Endothelial cell (in vitro differentiated cells): ENCODE measurements at regions not wholly inside any gene's neighbourhood (a gene's known extent, or its start where the extent isn't known, plus 50 kb on each side); places are given as distances from the start of the nearest gene placed in this dataset.

Source experiments
- DNase-seq: peaks from one replicate; pipeline ENCODE4 v3.0.0; 2021; ENCODE audit warnings: low spot score
- H3K27ac Mint-ChIP-seq: one replicate; pipeline ENCODE4 v1.8.0; 2021; ENCODE audit warnings: mixed read lengths, inconsistent platforms; ENCODE audit not compliant: unreplicated experiment
- H3K27me3 Mint-ChIP-seq: one replicate; pipeline ENCODE4 v1.8.0; 2021; ENCODE audit warnings: mild to moderate bottlenecking, moderate library complexity, mixed read lengths, inconsistent platforms; ENCODE audit not compliant: unreplicated experiment
- H3K36me3 Mint-ChIP-seq: one replicate; pipeline ENCODE4 v1.8.0; 2021; ENCODE audit warnings: mild to moderate bottlenecking, low read depth, mixed read lengths, inconsistent platforms; ENCODE audit not compliant: unreplicated experiment
- H3K4me1 Mint-ChIP-seq: one replicate; pipeline ENCODE4 v1.8.0; 2021; ENCODE audit warnings: mild to moderate bottlenecking, mixed read lengths, inconsistent platforms; ENCODE audit not compliant: unreplicated experiment
- H3K4me3 Mint-ChIP-seq: one replicate; pipeline ENCODE4 v1.8.0; 2021; ENCODE audit warnings: mild to moderate bottlenecking, mixed read lengths, inconsistent platforms; ENCODE audit not compliant: unreplicated experiment
- H3K9me3 Mint-ChIP-seq: one replicate; pipeline ENCODE4 v1.8.0; 2021; ENCODE audit warnings: mixed read lengths, inconsistent platforms; ENCODE audit not compliant: unreplicated experiment
- TF ChIP-seq, protein P1 (sequence below): fragments of 200-600 bp; sonication (generic); IDR thresholded peaks from one replicate; pipeline ENCODE4 v1.5.0; 2021; ENCODE audit warnings: antibody characterized with exemption; ENCODE audit not compliant: unreplicated experiment

DNA sequence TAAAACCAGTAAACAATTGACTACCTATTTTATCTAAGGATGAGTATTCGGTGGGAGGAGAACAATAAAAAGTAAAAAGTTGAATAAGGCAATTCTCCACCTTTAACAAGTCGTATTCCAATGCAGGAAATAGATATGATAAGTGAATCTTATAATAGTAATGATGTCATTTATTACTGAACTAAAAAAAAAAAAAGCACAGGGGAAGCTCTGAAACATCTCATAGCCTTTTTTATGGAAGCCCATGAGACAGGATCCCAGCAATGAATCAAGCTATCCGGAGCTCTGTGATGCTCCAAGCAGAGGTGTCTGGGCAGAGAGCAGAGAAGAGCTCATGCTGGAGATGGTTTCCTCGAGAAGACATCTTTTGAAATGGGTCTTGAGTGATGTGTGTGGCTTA, 376.0 kb downstream of the ICE1 start:
- Mint-ChIP-seq H3K36me3 (no peaks in the 10 kb centered on the region), H3K27ac (no peak overlapping the region), H3K4me3 (no peak overlapping the region), H3K27me3 (no peaks in the 10 kb centered on the region), H3K9me3 (no peaks in the 10 kb centered on the region), H3K4me1 (no peaks in the 10 kb centered on the region)
- DNase-seq = no peak
- TF ChIP-seq, protein P1, sequence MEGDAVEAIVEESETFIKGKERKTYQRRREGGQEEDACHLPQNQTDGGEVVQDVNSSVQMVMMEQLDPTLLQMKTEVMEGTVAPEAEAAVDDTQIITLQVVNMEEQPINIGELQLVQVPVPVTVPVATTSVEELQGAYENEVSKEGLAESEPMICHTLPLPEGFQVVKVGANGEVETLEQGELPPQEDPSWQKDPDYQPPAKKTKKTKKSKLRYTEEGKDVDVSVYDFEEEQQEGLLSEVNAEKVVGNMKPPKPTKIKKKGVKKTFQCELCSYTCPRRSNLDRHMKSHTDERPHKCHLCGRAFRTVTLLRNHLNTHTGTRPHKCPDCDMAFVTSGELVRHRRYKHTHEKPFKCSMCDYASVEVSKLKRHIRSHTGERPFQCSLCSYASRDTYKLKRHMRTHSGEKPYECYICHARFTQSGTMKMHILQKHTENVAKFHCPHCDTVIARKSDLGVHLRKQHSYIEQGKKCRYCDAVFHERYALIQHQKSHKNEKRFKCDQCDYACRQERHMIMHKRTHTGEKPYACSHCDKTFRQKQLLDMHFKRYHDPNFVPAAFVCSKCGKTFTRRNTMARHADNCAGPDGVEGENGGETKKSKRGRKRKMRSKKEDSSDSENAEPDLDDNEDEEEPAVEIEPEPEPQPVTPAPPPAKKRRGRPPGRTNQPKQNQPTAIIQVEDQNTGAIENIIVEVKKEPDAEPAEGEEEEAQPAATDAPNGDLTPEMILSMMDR = no peak

DNA sequence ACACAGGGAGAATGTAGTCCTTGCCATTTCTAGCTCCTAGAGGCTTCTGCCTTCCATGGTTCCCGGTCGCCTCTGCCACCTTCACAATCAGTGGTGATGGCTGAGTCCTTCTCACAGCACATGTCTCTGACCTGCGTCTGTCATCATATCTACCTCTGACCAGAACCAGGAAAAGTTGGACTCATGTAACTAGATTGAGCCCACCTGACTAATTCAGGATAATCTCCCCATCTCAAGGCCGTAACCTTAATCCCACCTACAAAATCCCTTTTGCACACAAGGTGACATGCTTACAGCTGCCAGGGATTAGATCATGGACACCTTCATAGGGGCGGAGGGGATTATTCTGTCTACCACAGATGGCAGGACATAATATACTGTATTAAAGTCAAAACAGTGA, 375.6 kb downstream of the ICE1 start:
- TF ChIP-seq, protein P1 = no peak
- Mint-ChIP-seq H3K36me3 (no peaks in the 10 kb centered on the region), H3K4me3 (no peak overlapping the region), H3K9me3 (no peaks in the 10 kb centered on the region), H3K27ac (no peak overlapping the region), H3K27me3 (no peaks in the 10 kb centered on the region), H3K4me1 (no peaks in the 10 kb centered on the region)
- no peak for DNase-seq

DNA sequence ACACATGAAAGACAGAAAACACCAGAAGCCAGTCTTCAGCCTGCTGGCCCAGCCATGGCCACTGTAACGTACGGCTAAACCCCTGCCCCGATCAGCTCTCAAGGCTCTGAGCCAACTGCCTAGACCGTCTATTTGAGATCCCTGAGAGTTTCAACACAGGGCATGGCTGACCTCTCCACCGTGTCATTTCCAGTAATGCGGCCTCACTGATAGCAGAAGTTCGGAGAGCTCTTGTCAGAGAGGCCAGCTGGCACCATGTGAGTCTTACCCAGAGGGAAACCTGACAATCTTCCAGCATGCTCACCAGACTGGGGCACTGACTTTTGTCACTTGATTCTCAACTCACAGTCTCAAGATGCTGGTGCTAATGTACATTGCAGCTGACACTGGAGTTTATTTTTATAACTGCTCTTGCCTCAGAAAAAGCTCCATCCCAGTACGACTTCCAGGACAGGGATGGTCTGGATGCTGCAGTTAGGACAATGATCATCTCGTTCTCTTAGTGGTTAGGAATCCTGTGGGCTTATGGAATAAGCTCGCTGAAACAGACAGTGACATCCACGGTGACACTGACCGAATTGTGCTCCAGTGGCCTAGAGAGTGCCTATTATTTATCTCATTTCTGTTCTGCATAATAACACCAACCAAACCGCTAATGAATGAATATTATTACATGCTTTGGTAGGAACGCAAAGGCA, 372.7 kb downstream of the ICE1 start:
- no peaks in the 10 kb centered on the region for H3K4me1 Mint-ChIP-seq
- H3K36me3 Mint-ChIP-seq = no peaks in the 10 kb centered on the region
- no peaks in the 10 kb centered on the region for H3K9me3 Mint-ChIP-seq
- no peak overlapping the region for H3K27ac Mint-ChIP-seq
- H3K4me3 Mint-ChIP-seq = no peak overlapping the region
- DNase-seq = no peak
- H3K27me3 Mint-ChIP-seq = peaks cover 2% of the 10 kb centered on the region
- TF ChIP-seq, protein P1 = no peak

DNA sequence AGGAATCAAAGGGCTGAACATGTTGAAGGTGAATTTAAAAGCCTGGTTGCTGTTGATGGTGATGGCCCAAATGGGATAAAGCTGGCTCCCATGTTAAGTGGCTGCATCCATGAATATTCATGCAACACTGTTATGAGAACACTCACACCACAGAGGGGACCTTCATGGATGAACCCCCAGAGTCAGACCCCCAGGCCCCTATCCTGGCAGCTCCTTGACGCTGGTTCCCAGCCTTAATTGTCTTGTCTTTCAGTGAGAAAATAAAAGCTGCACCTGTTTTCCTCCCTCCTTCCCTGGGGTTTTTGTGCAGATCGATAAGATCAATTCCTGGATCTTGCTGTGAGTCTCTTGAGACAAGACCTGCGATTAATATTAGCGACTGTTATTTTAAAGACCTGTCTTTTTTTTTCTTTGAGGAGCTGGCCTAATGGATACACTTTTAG, 371.7 kb downstream of the ICE1 start:
- Mint-ChIP-seq H3K9me3 (no peaks in the 10 kb centered on the region), H3K27me3 (peaks cover 2% of the 10 kb centered on the region), H3K36me3 (no peaks in the 10 kb centered on the region), H3K4me1 (no peaks in the 10 kb centered on the region), H3K27ac (no peak overlapping the region), H3K4me3 (no peak overlapping the region)
- no peak for DNase-seq
- TF ChIP-seq, protein P1 = no peak

DNA sequence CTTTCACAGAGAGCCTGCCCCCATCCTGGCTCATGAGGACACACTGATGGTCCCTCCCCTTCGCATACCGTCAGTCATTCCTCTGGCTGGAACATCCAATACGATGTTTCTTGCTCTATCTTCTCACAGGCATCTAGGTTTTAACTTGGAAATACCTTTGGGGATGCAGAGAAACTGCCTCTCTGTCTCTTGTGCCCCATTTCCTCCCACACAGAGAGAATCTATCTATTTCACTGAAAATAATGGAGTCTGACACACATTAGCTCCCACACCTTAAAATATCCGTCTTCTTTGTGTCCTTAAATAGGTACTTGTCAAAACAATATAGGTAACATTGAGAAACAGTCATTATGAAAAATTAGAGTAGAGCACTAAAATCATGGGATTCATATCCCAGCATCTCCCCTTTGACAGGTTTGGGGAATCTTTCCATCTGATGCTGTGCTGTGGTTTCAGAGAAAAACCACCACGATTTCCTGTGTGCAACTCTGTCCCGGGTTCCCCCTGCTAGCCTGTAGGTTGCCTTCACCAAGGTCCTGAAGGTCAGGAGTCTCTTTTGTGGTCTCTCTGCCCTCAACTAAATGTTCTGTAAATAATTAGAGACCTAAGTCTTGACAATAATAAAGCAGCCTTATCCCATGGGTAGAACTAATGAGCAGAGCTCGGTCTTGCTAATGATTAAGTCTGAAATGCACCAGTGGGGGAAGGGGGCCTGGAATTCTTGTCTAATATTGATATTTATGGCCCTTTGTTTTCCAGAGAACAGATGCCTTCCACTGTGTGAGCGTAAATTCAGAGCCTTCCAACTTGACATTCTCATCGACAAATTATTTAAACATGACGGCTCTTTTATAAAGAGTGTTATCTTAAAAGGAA, 371.0 kb downstream of the ICE1 start:
- peaks cover 2% of the 10 kb centered on the region for H3K27me3 Mint-ChIP-seq
- H3K4me1 Mint-ChIP-seq = no peaks in the 10 kb centered on the region
- TF ChIP-seq, protein P1 = no peak
- H3K9me3 Mint-ChIP-seq = no peaks in the 10 kb centered on the region
- no peak for DNase-seq
- no peaks in the 10 kb centered on the region for H3K36me3 Mint-ChIP-seq
- H3K4me3 Mint-ChIP-seq = no peak overlapping the region
- no peak overlapping the region for H3K27ac Mint-ChIP-seq
